ENCODE measurements at regions not wholly inside any gene's neighbourhood (a gene's known extent, or its start where the extent isn't known, plus 50 kb on each side); places are given as distances from the start of the nearest gene placed in this dataset.

DNA sequence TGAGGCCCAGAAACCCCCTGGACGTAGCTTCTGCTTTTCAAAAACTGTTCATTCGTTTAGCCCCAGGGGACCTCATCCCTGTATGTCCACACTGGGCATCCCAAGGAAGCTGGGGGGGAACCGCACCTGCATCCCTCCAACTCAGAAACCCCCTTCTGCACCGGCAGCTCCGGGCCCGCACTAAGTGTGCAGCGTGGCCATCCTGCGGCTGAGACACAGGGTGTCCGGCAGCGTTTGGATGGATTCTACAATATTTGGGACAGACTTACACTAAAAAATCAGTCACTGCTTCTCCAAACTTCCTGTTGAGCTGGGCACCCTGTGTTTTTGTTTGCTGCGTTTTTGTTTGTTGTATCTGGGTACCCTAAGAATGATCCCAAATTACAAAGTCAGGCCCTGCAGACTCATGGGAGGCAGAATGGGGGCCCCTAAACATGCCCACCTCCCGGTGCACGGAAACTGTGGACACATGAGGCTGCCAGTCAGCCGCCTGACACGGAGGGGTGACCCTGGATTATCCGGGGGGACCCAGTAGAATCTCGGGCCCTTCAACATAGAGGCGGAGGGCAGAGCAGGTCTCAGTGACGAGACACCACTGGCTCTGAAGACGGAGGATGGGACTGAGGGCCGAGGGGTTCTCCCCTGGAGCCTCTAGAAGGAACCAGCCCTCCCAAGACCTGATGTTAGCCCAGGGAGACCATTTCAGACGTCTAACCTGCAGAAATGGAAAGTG, 88.2 kb upstream of the BHLHE23 start:
- H3K9ac ChIP-seq (ENCODE audit: low read depth, low read length) = no peak overlapping the region
- H3K36me3 ChIP-seq (ENCODE audit: insufficient read depth, low read length) = no peaks in the 10 kb centered on the region
- H3K9me3 ChIP-seq (ENCODE audit: control insufficient read depth, insufficient read depth, low read length) = no peaks in the 10 kb centered on the region
- H3K4me1 ChIP-seq (ENCODE audit: insufficient read depth, low read length) = no peaks in the 10 kb centered on the region

- Histone ChIP-seq H3K36me3 (ENCODE audit: insufficient read depth, low read length) (no peaks in the 10 kb centered on the region), H3K9me3 (ENCODE audit: control insufficient read depth, insufficient read depth, low read length) (no peaks in the 10 kb centered on the region), H3K4me1 (ENCODE audit: insufficient read depth, low read length) (no peaks in the 10 kb centered on the region)
Observed at GRCh38 chr20:63093966-63094766, 87.4 kb upstream of the BHLHE23 start.

GRCh38 chr20:63092660-63093215, 86.0 kb upstream of the BHLHE23 start:
- no peaks in the 10 kb centered on the region for H3K4me1 ChIP-seq (ENCODE audit: insufficient read depth, low read length)
- H3K9ac ChIP-seq (ENCODE audit: low read depth, low read length) = no peak overlapping the region
- no peaks in the 10 kb centered on the region for H3K36me3 ChIP-seq (ENCODE audit: insufficient read depth, low read length)
- H3K9me3 ChIP-seq (ENCODE audit: control insufficient read depth, insufficient read depth, low read length) = no peaks in the 10 kb centered on the region

More at GRCh38 chr20:63093966-63094766, 87.4 kb upstream of the BHLHE23 start:
- H3K9ac ChIP-seq (ENCODE audit: low read depth, low read length) = no peak overlapping the region

GRCh38 chr20:63091901-63092659, 85.3 kb upstream of the BHLHE23 start:
- H3K4me1 ChIP-seq (ENCODE audit: insufficient read depth, low read length) = no peaks in the 10 kb centered on the region
- H3K36me3 ChIP-seq (ENCODE audit: insufficient read depth, low read length) = no peaks in the 10 kb centered on the region
- no peak overlapping the region for H3K9ac ChIP-seq (ENCODE audit: low read depth, low read length)
- no peaks in the 10 kb centered on the region for H3K9me3 ChIP-seq (ENCODE audit: control insufficient read depth, insufficient read depth, low read length)

DNA sequence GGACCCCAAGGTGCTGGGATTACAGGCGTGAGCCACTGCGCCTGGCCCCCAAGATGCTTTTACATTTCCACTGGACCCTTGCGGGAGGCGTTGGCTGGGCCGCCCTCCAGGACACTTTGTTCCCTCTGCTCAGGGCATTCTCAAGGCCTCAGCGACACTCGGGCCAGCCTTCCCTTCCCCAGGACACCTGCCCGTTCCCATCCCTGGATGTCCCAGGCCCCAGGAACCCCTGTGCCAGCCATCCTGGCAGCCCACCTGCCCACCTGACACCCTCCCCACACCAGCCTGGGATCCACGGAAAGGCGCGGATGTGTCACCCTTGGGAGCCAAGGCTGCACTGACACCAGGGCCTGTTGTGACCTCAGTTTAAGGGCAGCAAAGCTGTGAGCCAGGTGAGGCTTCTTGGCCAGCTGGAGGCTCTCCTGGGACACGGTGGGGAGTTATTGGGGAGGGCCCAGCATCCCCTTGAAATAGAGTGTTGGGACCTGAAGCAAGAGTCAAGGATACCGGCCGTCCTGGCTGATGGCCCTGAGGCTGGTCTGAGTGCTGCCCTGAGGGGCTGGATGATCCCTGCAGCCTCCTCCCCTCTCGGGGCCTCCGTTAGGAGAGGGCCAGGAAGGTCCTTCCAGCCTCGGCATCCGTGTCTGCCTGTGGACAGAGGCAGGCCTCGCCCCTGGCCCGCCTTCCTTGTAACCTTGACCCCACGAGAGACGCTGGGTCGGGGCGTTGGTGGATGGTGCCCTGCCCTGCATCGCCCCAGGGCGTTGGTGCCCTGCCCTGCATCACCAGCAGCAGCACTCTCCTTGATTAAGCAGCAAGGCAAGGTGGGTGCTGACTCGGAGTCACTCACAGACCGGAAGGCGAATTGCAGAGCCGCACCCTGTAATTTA, 84.2 kb upstream of the BHLHE23 start:
- Histone ChIP-seq H3K9me3 (ENCODE audit: control insufficient read depth, insufficient read depth, low read length) (no peaks in the 10 kb centered on the region), H3K4me1 (ENCODE audit: insufficient read depth, low read length) (no peaks in the 10 kb centered on the region), H3K36me3 (ENCODE audit: insufficient read depth, low read length) (no peaks in the 10 kb centered on the region), H3K9ac (ENCODE audit: low read depth, low read length) (no peak overlapping the region)

GRCh38 chr20:63090052-63090451, 83.3 kb upstream of the BHLHE23 start:
- no peaks in the 10 kb centered on the region for H3K4me1 ChIP-seq (ENCODE audit: insufficient read depth, low read length)
- no peaks in the 10 kb centered on the region for H3K36me3 ChIP-seq (ENCODE audit: insufficient read depth, low read length)
- H3K9ac ChIP-seq (ENCODE audit: low read depth, low read length) = no peak overlapping the region
- no peaks in the 10 kb centered on the region for H3K9me3 ChIP-seq (ENCODE audit: control insufficient read depth, insufficient read depth, low read length)

GRCh38 chr20:63089051-63089907, 82.5 kb upstream of the BHLHE23 start:
- Histone ChIP-seq H3K9ac (ENCODE audit: low read depth, low read length) (no peak overlapping the region), H3K4me1 (ENCODE audit: insufficient read depth, low read length) (no peaks in the 10 kb centered on the region), H3K9me3 (ENCODE audit: control insufficient read depth, insufficient read depth, low read length) (no peaks in the 10 kb centered on the region), H3K36me3 (ENCODE audit: insufficient read depth, low read length) (no peaks in the 10 kb centered on the region)

GRCh38 chr20:63087872-63088680, 81.3 kb upstream of the BHLHE23 start:
- Histone ChIP-seq H3K9me3 (ENCODE audit: control insufficient read depth, insufficient read depth, low read length) (no peaks in the 10 kb centered on the region), H3K36me3 (ENCODE audit: insufficient read depth, low read length) (no peaks in the 10 kb centered on the region), H3K9ac (ENCODE audit: low read depth, low read length) (no peak overlapping the region), H3K4me1 (ENCODE audit: insufficient read depth, low read length) (no peaks in the 10 kb centered on the region)

DNA sequence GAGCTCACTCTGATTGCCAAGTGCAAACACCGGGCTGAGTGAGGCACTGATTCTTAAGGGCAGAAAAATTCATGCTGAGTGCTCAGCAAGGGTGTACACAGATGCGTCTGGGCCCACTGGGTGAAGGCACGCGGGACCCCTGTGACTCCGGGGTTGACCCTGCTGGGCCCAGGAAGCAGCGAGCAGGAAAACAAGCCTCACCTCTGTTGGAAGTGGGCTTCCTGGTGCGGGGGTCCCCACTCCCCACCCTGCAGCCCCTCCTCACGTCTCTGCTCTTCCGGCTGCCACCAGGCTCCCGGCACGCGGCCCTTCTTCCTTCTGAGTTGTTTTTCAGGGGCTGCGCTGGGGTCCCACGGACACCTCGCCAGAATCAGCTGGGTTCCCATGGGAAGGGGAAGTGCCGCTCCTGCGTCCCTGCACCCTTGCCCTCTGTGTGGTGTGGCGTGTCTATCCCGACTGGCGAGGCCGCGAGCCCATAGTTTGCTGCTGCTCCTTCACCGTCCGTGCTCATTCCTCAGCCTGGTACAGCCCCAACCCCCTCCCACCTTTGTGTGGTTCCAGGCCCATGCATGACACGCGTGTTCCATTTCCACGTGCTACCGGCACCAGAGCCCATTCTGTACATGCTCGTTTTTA, 80.6 kb upstream of the BHLHE23 start:
- Histone ChIP-seq H3K9ac (ENCODE audit: low read depth, low read length) (no peak overlapping the region), H3K4me1 (ENCODE audit: insufficient read depth, low read length) (no peaks in the 10 kb centered on the region), H3K36me3 (ENCODE audit: insufficient read depth, low read length) (no peaks in the 10 kb centered on the region), H3K9me3 (ENCODE audit: control insufficient read depth, insufficient read depth, low read length) (no peaks in the 10 kb centered on the region)

DNA sequence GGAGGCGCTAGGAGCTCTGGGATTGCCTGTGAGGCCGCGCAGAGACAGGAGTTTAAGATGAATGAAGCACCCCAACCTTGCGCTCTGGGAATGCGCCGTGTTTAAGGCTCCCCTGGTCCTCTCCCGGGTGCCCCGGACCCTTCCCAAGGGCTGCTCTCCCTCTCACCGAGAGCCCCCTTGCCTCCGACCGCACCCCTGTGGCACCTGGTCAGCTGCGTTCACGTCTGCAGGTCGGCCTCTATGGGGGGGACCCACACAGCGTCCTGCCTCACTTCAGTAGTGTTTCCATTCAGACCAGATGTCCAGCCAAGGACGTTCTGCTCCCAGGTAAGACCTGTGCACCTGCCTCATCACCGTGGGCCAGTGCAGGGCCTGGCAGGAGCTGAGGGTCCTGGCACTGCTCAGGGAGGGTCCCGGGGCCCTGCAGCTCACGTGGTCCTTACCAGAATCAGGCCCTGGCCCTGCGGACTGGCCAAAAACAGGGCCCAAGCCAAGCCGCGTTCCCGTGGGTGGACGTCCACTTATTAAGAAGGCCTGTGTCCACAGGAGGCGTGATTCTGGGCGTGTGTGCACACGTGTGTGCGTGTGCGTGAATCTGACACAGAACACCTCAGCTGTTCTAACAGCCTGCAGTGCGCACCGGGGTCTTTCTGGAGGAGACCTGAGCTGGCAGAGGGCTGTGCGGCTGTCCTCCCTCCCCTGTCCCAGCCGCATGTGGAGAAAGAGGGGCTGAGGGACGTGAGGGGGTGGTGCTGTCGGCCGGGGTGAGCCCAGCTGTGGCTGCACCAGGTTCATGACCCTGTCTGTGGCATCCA, 79.9 kb upstream of the BHLHE23 start:
- Histone ChIP-seq H3K36me3 (ENCODE audit: insufficient read depth, low read length) (no peaks in the 10 kb centered on the region), H3K9me3 (ENCODE audit: control insufficient read depth, insufficient read depth, low read length) (no peaks in the 10 kb centered on the region), H3K4me1 (ENCODE audit: insufficient read depth, low read length) (no peaks in the 10 kb centered on the region), H3K9ac (ENCODE audit: low read depth, low read length) (no peak overlapping the region)

DNA sequence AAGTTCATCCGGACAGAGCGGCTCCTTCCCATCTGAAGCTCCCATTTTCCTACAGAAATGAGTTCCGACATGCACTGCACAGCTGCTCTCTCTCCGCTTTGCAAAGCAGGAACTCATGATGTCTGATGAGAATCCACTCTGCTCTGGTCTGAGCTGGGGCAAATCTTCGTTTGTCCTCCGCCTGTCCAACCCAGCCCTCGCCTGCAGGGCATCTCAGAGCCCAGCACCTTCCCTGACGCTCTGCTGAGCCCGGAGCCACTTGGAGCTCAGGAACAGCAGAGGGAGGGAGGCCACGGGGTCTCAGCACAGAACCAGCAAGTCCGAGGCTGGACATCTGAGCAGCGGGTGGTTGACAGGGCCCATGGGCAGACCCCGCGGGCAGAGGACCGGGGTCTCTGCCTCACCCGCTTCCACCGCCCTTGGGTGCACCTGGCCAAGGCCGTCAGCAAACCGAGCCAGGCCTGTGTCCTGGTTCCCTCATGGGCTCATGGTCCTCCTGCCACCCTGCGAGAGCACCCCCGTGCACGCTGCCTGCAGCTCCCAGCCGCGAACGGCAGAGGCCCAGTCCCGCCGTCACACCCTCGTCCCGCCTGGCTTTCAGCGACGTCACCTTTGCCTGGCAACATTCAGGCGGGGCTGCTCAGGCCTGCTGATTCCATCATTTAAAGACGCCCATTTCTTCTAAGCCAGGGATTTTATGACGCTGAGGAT, 78.5 kb upstream of the BHLHE23 start:
- no peaks in the 10 kb centered on the region for H3K9me3 ChIP-seq (ENCODE audit: control insufficient read depth, insufficient read depth, low read length)
- no peaks in the 10 kb centered on the region for H3K36me3 ChIP-seq (ENCODE audit: insufficient read depth, low read length)
- no peaks in the 10 kb centered on the region for H3K4me1 ChIP-seq (ENCODE audit: insufficient read depth, low read length)
- no peak overlapping the region for H3K9ac ChIP-seq (ENCODE audit: low read depth, low read length)
